Stomach (tissue), 8 donors: ENCODE measurements at regions not wholly inside any gene's neighbourhood (a gene's known extent, or its start where the extent isn't known, plus 50 kb on each side); places are given as distances from the start of the nearest gene placed in this dataset.

Experiments used
- DNase-seq, 2 donors: peaks; one replicate each; pipeline versions ENCODE4 v3.0.0 to v3.0.0-alpha.2; 2013 to 2019
- H3K27ac ChIP-seq, 5 donors: fragments of 200-600 bp in 4 of 5; sonication (generic) in 4 of 5; one replicate each; pipeline ENCODE4 v1.5.1; 2013 to 2019; ENCODE audit warnings: mild to moderate bottlenecking in 1 of 5, moderate library complexity in 1 of 5
- H3K27me3 ChIP-seq, 3 donors: fragments of 200-600 bp; sonication (generic); one replicate each; pipeline ENCODE4 v1.5.1; 2017 to 2019; ENCODE audit warnings: mixed run types in 1 of 3
- H3K36me3 ChIP-seq, 4 donors: fragments of 200-600 bp; sonication (generic); 1 replicate in 3 of 4; 2 replicates in 1 of 4; pipeline ENCODE4 v1.5.1; 2016 to 2019
- H3K4me1 ChIP-seq, 4 donors: fragments of 200-600 bp; sonication (generic); one replicate each; pipeline ENCODE4 v1.5.1; 2016 to 2019
- H3K4me3 ChIP-seq, 4 donors: fragments of 200-600 bp; sonication (generic) in 3 of 4; one replicate each; pipeline ENCODE4 v1.5.1; 2016 to 2019; ENCODE audit warnings: mild to moderate bottlenecking in 1 of 4
- H3K9me3 ChIP-seq, 4 donors: fragments of 200-600 bp; sonication (generic); one replicate each; pipeline ENCODE4 v1.5.1; 2016 to 2019
- EP300 ChIP-seq: sonication (generic); formaldehyde crosslinking; IDR thresholded peaks from one replicate; pipeline ENCODE4 v1.6.1; 2017; ENCODE audit warnings: antibody characterized with exemption
- POLR2A ChIP-seq, 4 donors: fragments of 450-650 bp; IDR thresholded peaks; one replicate each; pipeline ENCODE4 v1.6.1; 2016; ENCODE audit warnings: antibody characterized with exemption in 4 of 4, control low read depth in 2 of 4, mild to moderate bottlenecking in 1 of 4, moderate library complexity in 1 of 4
- POLR2AphosphoS5 ChIP-seq, 3 donors: sonication (generic); formaldehyde crosslinking; IDR thresholded peaks; one replicate each; pipeline ENCODE4 v1.6.1; 2016; ENCODE audit warnings: antibody characterized with exemption in 3 of 3
- WGBS, 5 donors: extraction: QIAGEN DNeasy Blood & Tissue Kit in 3 of 5; methylation state at CpG; one replicate each; pipeline versions ENCODE4 v1.1.5 to v1.1.7; 2013 to 2018; 5-methylcytosine and 5-hydroxymethylcytosine counted together
- intact Hi-C: fragments of 100-400 bp; cut with DNase I; formaldehyde crosslinking; loops from one replicate; pipeline ENCODE4 v1.15.1; 2023; ENCODE audit warnings: low total_unique reads
- TF ChIP-seq, protein P1 (sequence below), 7 experiments: fragments of 450-650 bp in 4 of 7; fragments of 200-600 bp in 3 of 7; sonication (generic) in 3 of 7; IDR thresholded peaks; one replicate each; pipeline ENCODE4 v1.5.1; 2016 to 2019; ENCODE audit warnings: antibody characterized with exemption in 7 of 7, control low read depth in 2 of 7, mild to moderate bottlenecking in 1 of 7
- donor health status: healthy with polysubstance abuse.
- donor health status: Bipolar disorder and iron deficiency.
- donor health status: healthy.

- Histone ChIP-seq H3K27ac (no peak overlapping the region), H3K36me3 (no peaks in the 10 kb centered on the region), H3K4me3 (no peak overlapping the region), H3K27me3 (peaks cover 0 to 9% (median 0%) of the 10 kb centered on the region in 3 donors), H3K4me1 (no peaks in the 10 kb centered on the region), H3K9me3 (no peaks in the 10 kb centered on the region)
- no peak for DNase-seq
- intact Hi-C loops, result no loop called here
- TF ChIP-seq EP300, result no peak
- TF ChIP-seq POLR2A (IDR thresholded peaks at IDR 0.05), result no peak
- TF ChIP-seq, protein P1, sequence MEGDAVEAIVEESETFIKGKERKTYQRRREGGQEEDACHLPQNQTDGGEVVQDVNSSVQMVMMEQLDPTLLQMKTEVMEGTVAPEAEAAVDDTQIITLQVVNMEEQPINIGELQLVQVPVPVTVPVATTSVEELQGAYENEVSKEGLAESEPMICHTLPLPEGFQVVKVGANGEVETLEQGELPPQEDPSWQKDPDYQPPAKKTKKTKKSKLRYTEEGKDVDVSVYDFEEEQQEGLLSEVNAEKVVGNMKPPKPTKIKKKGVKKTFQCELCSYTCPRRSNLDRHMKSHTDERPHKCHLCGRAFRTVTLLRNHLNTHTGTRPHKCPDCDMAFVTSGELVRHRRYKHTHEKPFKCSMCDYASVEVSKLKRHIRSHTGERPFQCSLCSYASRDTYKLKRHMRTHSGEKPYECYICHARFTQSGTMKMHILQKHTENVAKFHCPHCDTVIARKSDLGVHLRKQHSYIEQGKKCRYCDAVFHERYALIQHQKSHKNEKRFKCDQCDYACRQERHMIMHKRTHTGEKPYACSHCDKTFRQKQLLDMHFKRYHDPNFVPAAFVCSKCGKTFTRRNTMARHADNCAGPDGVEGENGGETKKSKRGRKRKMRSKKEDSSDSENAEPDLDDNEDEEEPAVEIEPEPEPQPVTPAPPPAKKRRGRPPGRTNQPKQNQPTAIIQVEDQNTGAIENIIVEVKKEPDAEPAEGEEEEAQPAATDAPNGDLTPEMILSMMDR (IDR thresholded peaks at IDR 0.05), result no peak
- no peak for TF ChIP-seq POLR2AphosphoS5 (IDR thresholded peaks at IDR 0.05)
Observed at GRCh38 chr16:5605404-5605803, 507.8 kb upstream of the EEF2KMT start.

GRCh38 chr16:5604770-5605169 is 507.2 kb upstream of the EEF2KMT start:
- peak in 1 of 2 donors; percentile 27 for DNase-seq
- H3K27me3 ChIP-seq, result peaks cover 0 to 9% (median 0%) of the 10 kb centered on the region in 3 donors
- WGBS, 5 donors, result 22 to 35% (median 24%) methylated on average over 8 of the region's 8 CpGs
- H3K9me3 ChIP-seq, result no peaks in the 10 kb centered on the region
- H3K27ac ChIP-seq, result no peak overlapping the region
- H3K4me1 ChIP-seq, result no peaks in the 10 kb centered on the region
- no peak overlapping the region for H3K4me3 ChIP-seq
- intact Hi-C loops, result no loop called here
- no peak for TF ChIP-seq EP300
- TF ChIP-seq, protein P1 (IDR thresholded peaks at IDR 0.05), result peak in 1 of 7 experiments; percentile 32
- H3K36me3 ChIP-seq, result no peaks in the 10 kb centered on the region

GRCh38 chr16:5603836-5604235 is 506.2 kb upstream of the EEF2KMT start:
- TF ChIP-seq EP300 (no peak), POLR2AphosphoS5 (IDR thresholded peaks at IDR 0.05) (no peak), POLR2A (IDR thresholded peaks at IDR 0.05) (no peak)
- TF ChIP-seq, protein P1 (IDR thresholded peaks at IDR 0.05), result no peak
- WGBS, 5 donors, result 74 to 86% (median 83%) methylated on average over 4 of the region's 4 CpGs
- DNase-seq, result no peak
- peaks cover 0 to 9% (median 0%) of the 10 kb centered on the region in 3 donors for H3K27me3 ChIP-seq
- H3K4me3 ChIP-seq, result no peak overlapping the region
- no peaks in the 10 kb centered on the region for H3K36me3 ChIP-seq
- intact Hi-C loops, result no loop called here
- no peaks in the 10 kb centered on the region for H3K4me1 ChIP-seq
- H3K9me3 ChIP-seq, result no peaks in the 10 kb centered on the region
- H3K27ac ChIP-seq, result no peak overlapping the region

GRCh38 chr16:5601957-5602356 is 504.4 kb upstream of the EEF2KMT start:
- H3K4me3 ChIP-seq, result no peak overlapping the region

More at GRCh38 chr16:5601957-5602356, 504.4 kb upstream of the EEF2KMT start:
- intact Hi-C loops, result no loop called here
- Histone ChIP-seq H3K4me1 (no peaks in the 10 kb centered on the region), H3K36me3 (no peaks in the 10 kb centered on the region), H3K27ac (no peak overlapping the region), H3K27me3 (peaks cover 0 to 9% (median 0%) of the 10 kb centered on the region in 3 donors), H3K9me3 (peaks cover 0 to 6% (median 0%) of the 10 kb centered on the region in 4 donors)
- DNase-seq, result no peak
- WGBS, 5 donors, result 14 to 70% (median 42%) methylated on average over 1 of the region's 1 CpG
- TF ChIP-seq POLR2A (IDR thresholded peaks at IDR 0.05) (no peak), EP300 (no peak), POLR2AphosphoS5 (IDR thresholded peaks at IDR 0.05) (no peak)
- TF ChIP-seq, protein P1 (IDR thresholded peaks at IDR 0.05), result no peak
